HT-29 (cell line): ENCODE measurements at regions not wholly inside any gene's neighbourhood (a gene's known extent, or its start where the extent isn't known, plus 50 kb on each side); places are given as distances from the start of the nearest gene placed in this dataset.
A peak's percentile ranks its signal among the peaks of the same experiment; 100 is the strongest.

Source experiments
- DNase-seq: peaks from one replicate; pipeline ENCODE4 v3.0.0-alpha.2; 2015; ENCODE audit warnings: low spot score

GRCh38 chr4:11636031-11636430 lies 207.3 kb upstream of the HS3ST1 start:
- no peak for DNase-seq

DNA sequence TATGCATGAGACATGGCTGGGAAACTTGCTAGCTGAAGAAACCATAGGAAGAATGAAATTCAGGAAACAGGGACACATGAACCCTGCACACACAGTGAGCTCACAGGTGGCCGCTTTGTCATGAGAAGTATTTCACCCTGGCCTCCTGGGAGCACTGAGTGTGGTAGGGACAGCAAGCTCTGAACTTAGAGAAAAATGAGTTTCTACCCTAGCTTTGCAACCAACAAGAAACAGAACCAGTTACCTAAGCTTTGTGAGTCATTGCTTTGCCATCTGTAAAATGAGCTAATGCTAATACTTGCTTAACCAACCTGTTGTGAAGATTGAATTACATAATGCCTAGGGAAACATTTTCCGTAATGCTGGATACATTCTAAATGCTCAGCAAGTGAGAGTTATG lies 206.6 kb upstream of the HS3ST1 start:
- peak; percentile 52 for DNase-seq

- peak; percentile 72 for DNase-seq
Observed at GRCh38 chr4:11634283-11634682, 205.6 kb upstream of the HS3ST1 start.

GRCh38 chr4:11633430-11633829 lies 204.7 kb upstream of the HS3ST1 start:
- DNase-seq: no peak

DNA sequence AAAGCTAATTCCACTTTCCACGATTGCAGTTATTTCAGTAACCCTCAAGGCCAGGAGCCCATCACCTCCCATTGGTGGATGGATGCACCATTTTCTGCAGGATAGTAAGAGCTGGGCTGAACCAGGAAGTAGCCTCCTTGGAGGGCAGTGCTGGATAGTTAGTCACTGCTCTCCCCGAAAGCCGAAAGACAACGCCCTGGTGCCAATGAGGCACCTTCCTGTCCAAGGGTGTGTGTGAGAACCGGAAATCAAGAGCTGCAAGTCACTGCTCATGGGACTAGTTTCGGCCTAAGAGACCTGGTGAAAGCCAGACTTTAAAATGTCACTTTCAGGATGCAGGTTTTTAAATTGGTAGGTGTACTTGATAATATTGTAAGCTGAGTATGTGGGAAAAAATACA lies 203.8 kb upstream of the HS3ST1 start:
- no peak for DNase-seq

DNA sequence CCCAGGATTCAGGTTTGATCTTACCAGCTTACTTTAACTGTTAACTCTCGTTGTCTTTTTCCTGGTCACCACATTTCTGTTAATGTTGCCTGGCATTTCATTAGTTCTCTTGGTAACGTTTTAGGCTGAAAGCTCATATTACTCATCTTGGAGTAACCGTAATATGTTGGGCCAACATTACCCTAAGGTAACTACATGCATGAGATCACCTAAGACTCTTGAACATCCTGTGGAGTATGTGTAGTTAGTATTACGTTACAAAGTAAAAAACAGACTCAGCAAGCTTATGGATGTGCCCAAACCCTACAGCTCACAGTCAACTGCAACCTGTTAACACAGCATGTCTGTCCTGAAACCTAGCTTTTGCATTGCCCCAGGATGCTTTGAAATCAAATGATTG lies 203.3 kb upstream of the HS3ST1 start:
- no peak for DNase-seq

DNA sequence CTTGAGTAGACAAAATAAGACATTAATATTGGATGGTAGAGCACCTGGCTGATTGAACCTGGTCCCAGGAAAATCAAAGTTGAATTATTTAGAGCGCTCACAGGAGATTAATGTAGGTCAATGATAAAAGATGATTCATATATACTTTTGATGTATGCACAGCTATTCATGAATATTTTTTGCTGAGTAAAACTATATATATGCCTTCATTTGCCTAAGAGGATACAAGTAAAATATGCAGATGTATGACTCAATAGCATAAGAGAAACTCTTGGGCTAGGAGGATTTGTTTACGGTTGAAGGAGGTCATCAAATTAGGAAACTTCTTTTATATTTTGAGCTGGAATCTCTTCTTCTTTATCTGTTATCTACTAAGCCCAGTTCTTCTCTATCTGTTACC lies 202.7 kb upstream of the HS3ST1 start:
- no peak for DNase-seq

GRCh38 chr4:11628093-11628725 lies 199.5 kb upstream of the HS3ST1 start:
- DNase-seq: peak; percentile 61

GRCh38 chr4:11626066-11626465 lies 197.4 kb upstream of the HS3ST1 start:
- no peak for DNase-seq

DNA sequence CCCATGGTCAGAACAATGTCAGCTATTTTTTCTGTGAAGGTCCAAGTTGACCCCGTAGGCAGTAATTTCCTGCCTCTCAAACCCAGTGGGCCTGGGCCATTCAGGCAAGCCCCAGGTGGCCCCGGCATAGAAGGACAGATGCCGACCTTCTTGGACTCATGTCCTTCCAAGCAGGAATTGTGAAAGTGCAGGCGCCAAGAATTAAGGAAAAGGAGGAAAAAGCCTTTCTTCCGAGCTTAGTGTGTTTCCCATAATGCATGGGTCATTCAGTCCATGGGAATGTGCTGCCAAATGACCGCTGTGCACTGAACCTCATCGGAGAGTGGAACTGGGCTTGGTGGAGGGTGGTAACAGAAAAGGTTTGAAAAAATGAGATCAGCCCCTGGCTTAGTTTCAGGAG lies 196.5 kb upstream of the HS3ST1 start:
- DNase-seq: no peak

DNA sequence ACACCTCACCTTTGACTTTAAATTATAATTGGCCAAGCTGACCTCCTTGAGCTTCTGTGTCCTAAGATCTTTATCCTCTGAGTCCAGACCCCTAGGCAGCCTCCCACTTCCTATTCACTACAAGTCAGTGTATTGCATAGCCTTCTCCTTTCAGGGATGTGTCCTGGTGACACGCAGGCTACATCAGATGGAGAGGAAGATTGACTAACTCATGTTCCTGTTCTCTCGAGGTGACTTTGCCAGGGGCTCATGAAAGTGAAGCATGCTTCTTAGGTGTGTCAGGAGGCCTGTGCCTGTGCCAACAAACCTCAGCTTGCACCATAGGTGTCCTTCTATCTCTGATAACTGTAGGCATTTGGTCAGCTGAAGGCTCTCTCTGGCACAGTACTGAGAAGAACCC lies 195.7 kb upstream of the HS3ST1 start:
- peak; percentile 22 for DNase-seq

DNA sequence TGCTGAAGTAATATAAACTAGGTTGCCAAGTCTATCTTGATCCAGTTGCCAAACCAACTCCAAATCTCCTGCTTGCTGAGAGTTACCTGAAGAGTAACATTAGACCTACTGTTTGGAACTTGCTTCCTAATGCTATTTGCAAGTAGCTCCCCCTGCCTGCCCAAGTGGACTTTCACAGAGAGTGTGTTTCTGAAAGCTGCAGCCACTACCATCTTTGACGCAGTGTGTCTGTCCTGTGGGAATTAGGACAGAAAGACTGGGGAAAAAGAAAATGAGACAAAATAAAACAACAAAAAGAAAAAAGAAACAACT lies 195.0 kb upstream of the HS3ST1 start:
- peak; percentile 77 for DNase-seq

GRCh38 chr4:11622961-11623725 lies 194.4 kb upstream of the HS3ST1 start:
- DNase-seq: no peak

DNA sequence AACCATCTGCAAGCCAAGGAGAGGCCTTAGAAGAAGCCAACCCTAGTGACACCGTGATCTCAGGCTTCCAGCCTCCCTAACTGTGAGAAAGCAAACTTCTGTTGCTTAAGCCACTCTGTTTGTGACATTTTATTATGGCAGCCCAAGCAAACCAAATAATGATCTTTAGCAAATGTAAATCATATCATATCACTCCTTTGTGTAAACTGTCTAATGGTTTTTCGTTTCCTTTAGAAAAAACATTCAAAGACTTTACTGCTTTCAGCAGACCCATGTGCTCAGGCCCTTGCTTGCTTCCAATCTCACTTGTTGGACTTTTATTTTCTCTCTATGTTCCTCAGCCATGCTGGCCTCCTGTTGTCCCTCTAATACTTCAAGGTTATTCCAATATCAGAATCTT lies 192.2 kb upstream of the HS3ST1 start:
- DNase-seq: no peak

DNA sequence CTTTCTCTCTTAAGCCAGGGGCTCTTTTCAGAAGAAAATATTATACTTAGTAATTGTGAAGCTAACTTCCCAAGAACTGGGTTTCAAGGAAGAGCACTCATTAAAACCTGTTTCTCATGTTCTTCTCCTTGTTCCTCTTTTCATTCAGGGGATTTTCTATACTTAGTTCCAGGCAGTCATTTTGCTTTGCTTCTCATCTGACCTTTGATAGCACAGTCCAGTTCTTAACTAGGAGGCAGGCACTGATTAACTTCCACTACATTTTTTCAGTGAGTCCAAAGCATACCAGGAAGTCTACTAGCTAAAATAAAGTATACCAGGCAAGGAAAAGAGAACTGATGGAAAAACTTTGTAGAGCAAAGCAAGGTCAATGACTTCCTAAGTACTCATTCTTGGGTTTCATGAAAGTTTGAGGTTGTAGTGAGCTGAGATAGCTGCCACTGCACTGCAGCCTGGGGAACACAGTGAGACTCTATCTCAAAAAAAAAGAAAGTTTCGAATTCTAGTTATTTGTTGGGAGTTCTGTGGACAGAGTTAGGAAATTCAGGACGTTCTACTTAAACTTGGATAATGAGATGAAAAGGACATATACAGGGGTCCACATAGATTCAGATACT lies 190.1 kb upstream of the HS3ST1 start:
- peak; percentile 80 for DNase-seq

DNA sequence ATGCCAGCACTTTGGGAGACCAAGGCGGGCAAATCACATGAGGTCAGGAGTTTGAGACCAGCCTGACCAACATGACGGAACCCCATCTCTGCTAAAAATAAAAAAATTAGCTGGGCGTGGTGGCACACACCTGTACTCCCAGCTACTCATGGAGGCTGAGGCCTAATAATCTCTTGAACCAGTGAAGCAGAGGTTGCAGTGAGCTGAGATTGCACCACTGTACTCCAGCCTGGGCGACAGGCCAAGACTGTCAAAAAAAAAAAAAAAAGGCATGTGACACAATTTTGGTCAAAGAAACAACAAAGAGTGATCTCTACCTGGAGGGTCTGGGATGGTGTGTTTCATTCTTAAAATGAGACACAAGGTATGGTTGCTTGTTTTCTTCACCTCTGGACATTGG lies 188.2 kb upstream of the HS3ST1 start:
- DNase-seq: no peak

GRCh38 chr4:11615601-11616000 lies 186.9 kb upstream of the HS3ST1 start:
- DNase-seq: no peak

GRCh38 chr4:11614426-11614825 lies 185.7 kb upstream of the HS3ST1 start:
- peak; percentile 95 for DNase-seq

GRCh38 chr4:11611868-11612267 lies 183.2 kb upstream of the HS3ST1 start:
- DNase-seq: peak; percentile 79

DNA sequence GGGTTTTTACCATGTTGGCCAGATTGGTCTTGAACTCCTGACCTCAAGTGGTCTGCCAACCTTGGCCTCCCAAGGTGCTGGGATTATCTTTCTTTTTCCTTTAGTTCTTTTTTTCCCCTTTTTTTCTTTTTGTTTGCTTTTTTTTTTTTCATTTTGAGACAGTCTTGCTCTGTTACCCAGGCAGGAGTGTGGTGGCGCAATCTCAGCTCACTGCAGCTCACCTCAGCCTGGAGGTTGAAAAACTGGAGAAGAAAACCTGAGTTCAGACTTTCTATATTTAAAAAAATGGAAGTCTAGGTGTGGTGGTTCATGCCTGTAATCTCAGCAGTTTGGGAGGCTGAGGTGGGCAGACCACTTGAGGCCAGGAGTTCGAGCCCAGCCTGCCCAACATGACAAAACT lies 181.1 kb upstream of the HS3ST1 start:
- DNase-seq: no peak

DNA sequence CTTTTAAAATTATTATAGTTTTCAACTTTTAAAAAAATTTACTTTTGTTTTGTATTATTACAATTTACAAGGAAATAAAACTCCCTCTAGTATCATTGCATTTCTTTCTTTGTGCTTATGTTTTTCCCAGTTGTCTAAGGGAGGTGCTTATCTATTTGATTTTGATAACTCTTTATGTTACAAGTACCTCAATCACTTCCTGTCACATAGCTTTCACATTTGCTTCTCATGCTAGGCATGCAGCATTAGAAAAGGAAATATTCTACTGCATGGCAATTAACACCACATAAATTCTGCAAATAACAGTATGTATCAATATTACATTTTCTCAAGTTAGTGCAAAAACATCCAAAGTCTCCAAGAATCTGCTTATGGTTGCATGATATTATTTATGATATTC lies 180.3 kb upstream of the HS3ST1 start:
- DNase-seq: no peak

- no peak for DNase-seq
Observed at GRCh38 chr4:11606078-11606477, 177.4 kb upstream of the HS3ST1 start.

DNA sequence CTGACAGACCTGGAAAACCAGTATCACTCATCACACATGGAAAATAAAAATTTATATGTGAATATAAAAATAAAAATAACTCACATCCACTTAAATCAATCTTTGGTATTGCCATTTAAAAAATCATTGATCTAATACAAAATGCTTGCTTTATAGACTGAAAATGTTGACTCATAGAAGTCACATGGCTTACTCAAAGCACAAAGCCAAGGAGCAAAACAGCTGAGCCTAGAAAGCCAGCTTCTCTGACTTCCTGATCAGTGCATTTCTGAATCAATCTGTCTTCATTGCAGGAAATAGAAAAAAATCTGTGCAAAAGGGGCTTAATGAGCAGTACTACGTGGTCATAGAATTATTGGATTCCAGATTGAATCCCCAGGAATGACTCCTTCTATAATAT lies 176.9 kb upstream of the HS3ST1 start:
- DNase-seq: no peak
